ENCODE measurements at regions not wholly inside any gene's neighbourhood (a gene's known extent, or its start where the extent isn't known, plus 50 kb on each side); places are given as distances from the start of the nearest gene placed in this dataset.

GRCh38 chr11:82676483-82677094 lies 57.1 kb downstream of the FAM181B start:
- DNase-seq (ENCODE audit: low read depth, low spot score), result no peak

- DNase-seq (ENCODE audit: low read depth, low spot score), result peak; percentile 44
Observed at GRCh38 chr11:82675838-82676237, 57.8 kb downstream of the FAM181B start.

GRCh38 chr11:82673631-82674030 lies 60.0 kb downstream of the FAM181B start:
- no peak for DNase-seq (ENCODE audit: low read depth, low spot score)

GRCh38 chr11:82671451-82671850 lies 62.2 kb downstream of the FAM181B start:
- no peak for DNase-seq (ENCODE audit: low read depth, low spot score)

- DNase-seq (ENCODE audit: low read depth, low spot score), result no peak
Observed at GRCh38 chr11:82663535-82663934, 70.1 kb downstream of the FAM181B start.

- no peak for DNase-seq (ENCODE audit: low read depth, low spot score)
Observed at GRCh38 chr11:82653752-82654151, 79.9 kb downstream of the FAM181B start.

GRCh38 chr11:82639251-82639650 lies 94.4 kb downstream of the FAM181B start:
- DNase-seq (ENCODE audit: low read depth, low spot score), result no peak

- no peak for DNase-seq (ENCODE audit: low read depth, low spot score)
Observed at GRCh38 chr11:82636615-82637014, 97.0 kb downstream of the FAM181B start.

- no peak for DNase-seq (ENCODE audit: low read depth, low spot score)
Observed at GRCh38 chr11:82634091-82634490, 99.6 kb downstream of the FAM181B start.

- DNase-seq (ENCODE audit: low read depth, low spot score), result no peak
Observed at GRCh38 chr11:82631722-82632630, 101.7 kb downstream of the FAM181B start.

- DNase-seq (ENCODE audit: low read depth, low spot score), result no peak
Observed at GRCh38 chr11:82610671-82611070, 123.0 kb downstream of the FAM181B start.

GRCh38 chr11:82606738-82607137 lies 126.9 kb downstream of the FAM181B start:
- no peak for DNase-seq (ENCODE audit: low read depth, low spot score)

GRCh38 chr11:82601711-82602110 lies 132.0 kb downstream of the FAM181B start:
- DNase-seq (ENCODE audit: low read depth, low spot score), result no peak

GRCh38 chr11:82599836-82600235 lies 133.8 kb downstream of the FAM181B start:
- no peak for DNase-seq (ENCODE audit: low read depth, low spot score)

GRCh38 chr11:82586581-82586980 lies 147.1 kb downstream of the FAM181B start:
- DNase-seq (ENCODE audit: low read depth, low spot score), result no peak

- DNase-seq (ENCODE audit: low read depth, low spot score), result no peak
Observed at GRCh38 chr11:82577246-82577645, 156.4 kb downstream of the FAM181B start.

GRCh38 chr11:82560836-82561235 lies 172.8 kb downstream of the FAM181B start:
- no peak for DNase-seq (ENCODE audit: low read depth, low spot score)

GRCh38 chr11:82559609-82560008 lies 174.1 kb downstream of the FAM181B start:
- no peak for DNase-seq (ENCODE audit: low read depth, low spot score)

GRCh38 chr11:82557274-82557673 lies 176.4 kb downstream of the FAM181B start:
- DNase-seq (ENCODE audit: low read depth, low spot score), result no peak

- no peak for DNase-seq (ENCODE audit: low read depth, low spot score)
Observed at GRCh38 chr11:82556210-82556609, 177.5 kb downstream of the FAM181B start.

GRCh38 chr11:82546661-82547557 lies 186.8 kb downstream of the FAM181B start:
- DNase-seq (ENCODE audit: low read depth, low spot score), result peak; percentile 10

- DNase-seq (ENCODE audit: low read depth, low spot score), result no peak
Observed at GRCh38 chr11:82539669-82540068, 194.0 kb downstream of the FAM181B start.
